Progenitor cell of endocrine pancreas (in vitro differentiated cells): ENCODE measurements at regions not wholly inside any gene's neighbourhood (a gene's known extent, or its start where the extent isn't known, plus 50 kb on each side); places are given as distances from the start of the nearest gene placed in this dataset.

Source experiments
- DNase-seq: peaks from one replicate; pipeline ENCODE4 v3.0.0; 2021; ENCODE audit warnings: low spot score; ENCODE audit not compliant: unreplicated experiment
- H3K27ac Mint-ChIP-seq: 2 replicates; pipeline ENCODE4 v1.8.0; 2021; ENCODE audit warnings: mild to moderate bottlenecking, moderate library complexity, mixed read lengths
- H3K27me3 Mint-ChIP-seq: 2 replicates; pipeline ENCODE4 v1.8.0; 2021; ENCODE audit warnings: mixed read lengths
- H3K36me3 Mint-ChIP-seq: 2 replicates; pipeline ENCODE4 v1.8.0; 2022; ENCODE audit warnings: mixed read lengths; ENCODE audit not compliant: insufficient read depth
- H3K4me1 Mint-ChIP-seq: 2 replicates; pipeline ENCODE4 v1.8.0; 2021; ENCODE audit warnings: low read depth, mixed read lengths
- H3K4me3 Mint-ChIP-seq: 2 replicates; pipeline ENCODE4 v1.8.0; 2021; ENCODE audit warnings: low read depth, mild to moderate bottlenecking, moderate library complexity, mixed read lengths
- H3K9me3 Mint-ChIP-seq: 2 replicates; pipeline ENCODE4 v1.8.0; 2021; ENCODE audit warnings: low read depth, mixed read lengths
- CTCF ChIP-seq: fragments of 200-600 bp; sonication (generic); IDR thresholded peaks from one replicate; pipeline ENCODE4 v1.5.0; 2021; ENCODE audit warnings: antibody characterized with exemption, mild to moderate bottlenecking; ENCODE audit not compliant: unreplicated experiment

DNA sequence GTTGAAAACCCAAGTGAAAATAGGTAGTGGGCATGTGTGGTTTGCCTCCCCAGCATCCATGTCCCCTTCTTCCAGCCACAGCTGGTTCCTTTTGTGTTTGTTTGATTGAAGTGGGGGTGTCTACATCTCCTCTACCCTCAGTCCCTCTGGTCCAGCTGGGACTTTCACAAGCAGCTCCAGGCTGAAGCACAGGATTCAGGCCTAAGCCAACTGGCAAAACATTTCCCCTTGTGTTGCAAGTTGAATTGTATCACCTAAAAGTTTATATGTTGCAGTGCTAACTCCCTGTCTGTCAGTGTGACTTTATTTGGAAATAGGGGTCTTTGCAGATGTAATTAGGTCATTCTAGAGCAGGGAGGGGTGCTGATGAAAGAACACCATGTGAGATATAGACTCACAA is 205.9 kb upstream of the ASIC2 start:
- peaks cover 12% of the 10 kb centered on the region for H3K27me3 Mint-ChIP-seq
- no peak overlapping the region for H3K27ac Mint-ChIP-seq
- H3K36me3 Mint-ChIP-seq = no peaks in the 10 kb centered on the region
- no peak for TF ChIP-seq CTCF
- no peaks in the 10 kb centered on the region for H3K9me3 Mint-ChIP-seq
- H3K4me3 Mint-ChIP-seq = no peak overlapping the region
- peaks cover 3% of the 10 kb centered on the region for H3K4me1 Mint-ChIP-seq
- no peak for DNase-seq

DNA sequence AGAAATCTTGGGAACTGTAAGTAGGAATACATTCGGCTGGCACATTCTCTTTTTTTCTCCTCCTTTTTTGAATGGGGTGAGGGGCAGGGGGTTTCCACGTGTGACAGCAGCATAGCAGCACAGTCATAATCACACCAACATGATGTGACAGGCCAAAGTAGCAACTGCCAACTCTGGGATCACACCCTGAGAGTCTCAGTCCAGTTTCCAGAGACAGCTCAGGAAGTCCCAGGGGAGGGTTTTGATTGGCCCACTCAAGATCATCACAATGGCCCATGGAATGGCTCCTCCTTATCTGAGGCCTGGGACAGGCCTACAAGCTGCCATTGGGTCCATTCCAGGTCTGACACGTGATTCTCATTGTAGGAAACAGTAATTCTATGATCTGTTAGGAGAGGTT is 207.1 kb upstream of the ASIC2 start:
- no peak for TF ChIP-seq CTCF
- Mint-ChIP-seq H3K9me3 (no peaks in the 10 kb centered on the region), H3K4me3 (no peak overlapping the region), H3K27ac (no peak overlapping the region), H3K36me3 (no peaks in the 10 kb centered on the region), H3K27me3 (peaks cover 12% of the 10 kb centered on the region), H3K4me1 (peaks cover 7% of the 10 kb centered on the region)
- DNase-seq = no peak

DNA sequence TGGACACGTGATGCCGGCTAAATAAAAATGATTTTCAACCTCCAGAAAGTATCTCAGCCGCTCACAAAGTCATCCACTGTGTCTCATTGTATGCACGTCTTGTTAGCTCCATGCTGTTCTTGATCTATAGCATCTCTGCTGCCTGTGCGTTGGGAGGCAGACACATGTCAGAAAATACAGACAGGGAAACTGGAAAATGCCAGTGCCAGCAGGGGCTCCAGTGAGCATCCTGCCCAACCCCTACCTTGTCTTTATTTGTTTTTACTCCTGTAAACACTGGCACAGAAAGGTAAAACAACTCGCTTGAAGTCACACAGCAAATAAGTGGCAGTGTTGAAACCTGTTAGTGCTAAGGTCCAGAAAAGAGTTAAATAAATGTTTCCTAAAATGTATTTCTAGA is 208.1 kb upstream of the ASIC2 start:
- Mint-ChIP-seq H3K4me1 (peaks cover 7% of the 10 kb centered on the region), H3K9me3 (no peaks in the 10 kb centered on the region), H3K4me3 (no peak overlapping the region), H3K27me3 (peaks cover 8% of the 10 kb centered on the region), H3K27ac (no peak overlapping the region), H3K36me3 (no peaks in the 10 kb centered on the region)
- no peak for DNase-seq
- TF ChIP-seq CTCF = no peak

GRCh38 chr17:33504571-33504970 is 211.5 kb upstream of the ASIC2 start:
- H3K27ac Mint-ChIP-seq = no peak overlapping the region
- TF ChIP-seq CTCF = no peak
- H3K9me3 Mint-ChIP-seq = no peaks in the 10 kb centered on the region
- DNase-seq = no peak
- H3K4me1 Mint-ChIP-seq = peaks cover 7% of the 10 kb centered on the region
- H3K27me3 Mint-ChIP-seq = peaks cover 11% of the 10 kb centered on the region
- no peaks in the 10 kb centered on the region for H3K36me3 Mint-ChIP-seq
- H3K4me3 Mint-ChIP-seq = no peak overlapping the region

GRCh38 chr17:33506889-33507650 is 214.0 kb upstream of the ASIC2 start:
- Mint-ChIP-seq H3K27me3 (peaks cover 14% of the 10 kb centered on the region), H3K27ac (no peak overlapping the region), H3K9me3 (no peaks in the 10 kb centered on the region), H3K4me1 (peaks cover 7% of the 10 kb centered on the region), H3K36me3 (no peaks in the 10 kb centered on the region), H3K4me3 (no peak overlapping the region)
- no peak for DNase-seq
- TF ChIP-seq CTCF = no peak
